Cardiac fibroblast (primary cell): ENCODE measurements at regions not wholly inside any gene's neighbourhood (a gene's known extent, or its start where the extent isn't known, plus 50 kb on each side); places are given as distances from the start of the nearest gene placed in this dataset.
"Not testable (repeated sequence)": the region's sequence is repeated elsewhere in the genome, so short reads cannot be mapped to it uniquely, and the experiment has no call there.

Experiments used
- DNase-seq, 2 donors: peaks; one replicate each; pipeline versions ENCODE4 v3.0.0 to v3.0.0-alpha.2; 2010; ENCODE audit warnings: low read depth in 2 of 2
- H3K4me3 ChIP-seq, 2 donors: replicated peaks in 1 of 2; 1 replicate in 1 of 2; 2 replicates in 1 of 2; pipeline ENCODE4 v1.5.1; 2011; ENCODE audit warnings: low read depth in 2 of 2, low read length in 2 of 2, mild to moderate bottlenecking in 2 of 2, moderate library complexity in 1 of 2
- CTCF ChIP-seq: IDR thresholded peaks from one replicate; pipeline ENCODE4 v1.5.1; 2011; ENCODE audit warnings: low read depth, mild to moderate bottlenecking, low read length, inconsistent platforms

- no peak overlapping the region for H3K4me3 ChIP-seq
- no peak for TF ChIP-seq CTCF
- DNase-seq, result no peak
These were observed 287.2 kb downstream of the NUF2 start for GRCh38 chr1:163608979-163609378.

GRCh38 chr1:163609858-163610257 lies 288.1 kb downstream of the NUF2 start:
- DNase-seq, result no peak
- no peak overlapping the region for H3K4me3 ChIP-seq
- no peak for TF ChIP-seq CTCF

- no peak for TF ChIP-seq CTCF
- no peak for DNase-seq
- H3K4me3 ChIP-seq, result no peak overlapping the region
These were observed 288.7 kb downstream of the NUF2 start for GRCh38 chr1:163610486-163610885.

GRCh38 chr1:163614361-163614760 lies 292.6 kb downstream of the NUF2 start:
- TF ChIP-seq CTCF, result no peak

GRCh38 chr1:163628034-163628773 lies 306.4 kb downstream of the NUF2 start:
- no peak for TF ChIP-seq CTCF
- no peak overlapping the region for H3K4me3 ChIP-seq

More at GRCh38 chr1:163614361-163614760, 292.6 kb downstream of the NUF2 start:
- DNase-seq, result no peak
- H3K4me3 ChIP-seq, result no peak overlapping the region

GRCh38 chr1:163632269-163632668 lies 310.5 kb downstream of the NUF2 start:
- no peak for DNase-seq
- no peak overlapping the region for H3K4me3 ChIP-seq
- TF ChIP-seq CTCF, result no peak

More at GRCh38 chr1:163628034-163628773, 306.4 kb downstream of the NUF2 start:
- no peak for DNase-seq

- no peak for DNase-seq
- no peak for TF ChIP-seq CTCF
- H3K4me3 ChIP-seq, result no peak overlapping the region
These were observed 311.6 kb downstream of the NUF2 start for GRCh38 chr1:163633366-163633765.

- not testable (repeated sequence) for DNase-seq, H3K4me3 ChIP-seq
These were observed 323.9 kb downstream of the NUF2 start for GRCh38 chr1:163645676-163646075.
